Right kidney (tissue), 1 donor: ENCODE measurements at regions not wholly inside any gene's neighbourhood (a gene's known extent, or its start where the extent isn't known, plus 50 kb on each side); places are given as distances from the start of the nearest gene placed in this dataset.

ENCODE experiments used
- DNase-seq: peaks from one replicate; pipeline ENCODE4 v3.0.0-alpha.2; 2016

GRCh38 chr11:88404932-88405710 lies 67.6 kb upstream of the CTSC start:
- DNase-seq = no peak

- no peak for DNase-seq
These were observed 66.9 kb upstream of the CTSC start for GRCh38 chr11:88404391-88404790.

- DNase-seq = no peak
These were observed 65.2 kb upstream of the CTSC start for GRCh38 chr11:88402784-88403183.

GRCh38 chr11:88402192-88402715 lies 64.7 kb upstream of the CTSC start:
- DNase-seq = no peak

GRCh38 chr11:88398791-88399570 lies 61.4 kb upstream of the CTSC start:
- DNase-seq = no peak

- DNase-seq = no peak
These were observed 60.8 kb upstream of the CTSC start for GRCh38 chr11:88398372-88398771.

- no peak for DNase-seq
These were observed 52.7 kb upstream of the CTSC start for GRCh38 chr11:88390254-88390653.

- no peak for DNase-seq
These were observed 50.4 kb upstream of the CTSC start for GRCh38 chr11:88387957-88388356.
